ENCODE measurements at regions not wholly inside any gene's neighbourhood (a gene's known extent, or its start where the extent isn't known, plus 50 kb on each side); places are given as distances from the start of the nearest gene placed in this dataset.

GRCh38 chr7:50957855-50958254 is 175.2 kb upstream of the GRB10 start:
- H3K27me3 ChIP-seq = no peaks in the 10 kb centered on the region
- TF ChIP-seq CTCF (IDR thresholded peaks at IDR 0.05; ENCODE audit: low read depth, low read length) = no peak
- no peak overlapping the region for H3K27ac ChIP-seq
- DNase-seq (ENCODE audit: low read depth in 1 of 2, low spot score in 1 of 2) = no peak
- H3K4me1 ChIP-seq (ENCODE audit: low read depth) = no peaks in the 10 kb centered on the region
- H3K36me3 ChIP-seq = no peaks in the 10 kb centered on the region
- H3K9me3 ChIP-seq (ENCODE audit: low read depth) = no peaks in the 10 kb centered on the region
- H3K4me3 ChIP-seq = no peak overlapping the region

GRCh38 chr7:50957431-50957830 is 174.7 kb upstream of the GRB10 start:
- no peak for DNase-seq (ENCODE audit: low read depth in 1 of 2, low spot score in 1 of 2)
- no peaks in the 10 kb centered on the region for H3K27me3 ChIP-seq
- no peak overlapping the region for H3K4me3 ChIP-seq
- H3K4me1 ChIP-seq (ENCODE audit: low read depth) = no peaks in the 10 kb centered on the region
- H3K27ac ChIP-seq = no peak overlapping the region
- TF ChIP-seq CTCF (IDR thresholded peaks at IDR 0.05; ENCODE audit: low read depth, low read length) = no peak
- H3K36me3 ChIP-seq = no peaks in the 10 kb centered on the region
- H3K9me3 ChIP-seq (ENCODE audit: low read depth) = no peaks in the 10 kb centered on the region

- no peak for TF ChIP-seq CTCF (IDR thresholded peaks at IDR 0.05; ENCODE audit: low read depth, low read length)
- no peaks in the 10 kb centered on the region for H3K4me1 ChIP-seq (ENCODE audit: low read depth)
- H3K4me3 ChIP-seq = no peak overlapping the region
- no peak overlapping the region for H3K27ac ChIP-seq
- H3K27me3 ChIP-seq = no peaks in the 10 kb centered on the region
- H3K9me3 ChIP-seq (ENCODE audit: low read depth) = no peaks in the 10 kb centered on the region
- DNase-seq (ENCODE audit: low read depth in 1 of 2, low spot score in 1 of 2) = no peak
- no peaks in the 10 kb centered on the region for H3K36me3 ChIP-seq
Measured at GRCh38 chr7:50956522-50957155, 173.9 kb upstream of the GRB10 start.

GRCh38 chr7:50954716-50955115 is 172.0 kb upstream of the GRB10 start:
- no peaks in the 10 kb centered on the region for H3K9me3 ChIP-seq (ENCODE audit: low read depth)
- no peaks in the 10 kb centered on the region for H3K36me3 ChIP-seq
- TF ChIP-seq CTCF (IDR thresholded peaks at IDR 0.05; ENCODE audit: low read depth, low read length) = no peak
- H3K27ac ChIP-seq = no peak overlapping the region
- H3K4me1 ChIP-seq (ENCODE audit: low read depth) = no peaks in the 10 kb centered on the region
- no peaks in the 10 kb centered on the region for H3K27me3 ChIP-seq
- H3K4me3 ChIP-seq = no peak overlapping the region
- DNase-seq (ENCODE audit: low read depth in 1 of 2, low spot score in 1 of 2) = peak in 1 of 2 donors; percentile 20

- no peaks in the 10 kb centered on the region for H3K36me3 ChIP-seq
- H3K4me1 ChIP-seq (ENCODE audit: low read depth) = no peaks in the 10 kb centered on the region
- H3K4me3 ChIP-seq = no peak overlapping the region
- no peaks in the 10 kb centered on the region for H3K9me3 ChIP-seq (ENCODE audit: low read depth)
- H3K27ac ChIP-seq = no peak overlapping the region
- no peak for TF ChIP-seq CTCF (IDR thresholded peaks at IDR 0.05; ENCODE audit: low read depth, low read length)
- no peak for DNase-seq (ENCODE audit: low read depth in 1 of 2, low spot score in 1 of 2)
- H3K27me3 ChIP-seq = no peaks in the 10 kb centered on the region
Measured at GRCh38 chr7:50954245-50954644, 171.5 kb upstream of the GRB10 start.

All from cardiac muscle cell (in vitro differentiated cells and primary cell).